SK-N-SH (cell line): ENCODE measurements at regions not wholly inside any gene's neighbourhood (a gene's known extent, or its start where the extent isn't known, plus 50 kb on each side); places are given as distances from the start of the nearest gene placed in this dataset.

ENCODE experiments used
- EP300 ChIP-seq, 2 experiments: IDR thresholded peaks; 2 replicates each; pipeline versions ENCODE4 v1.4.0 to v1.6.1; 2012; ENCODE audit warnings: borderline replicate concordance in 1 of 2, low read depth in 1 of 2, low read length in 1 of 2
- FOXM1 ChIP-seq: IDR thresholded peaks from 2 replicates; pipeline ENCODE4 v1.4.0; 2012; ENCODE audit warnings: low read depth, mild to moderate bottlenecking
- GATA2 ChIP-seq: sonication (generic); formaldehyde crosslinking; IDR thresholded peaks from 2 replicates; pipeline ENCODE4 v1.5.0; 2020; ENCODE audit warnings: mild to moderate bottlenecking, missing genetic modification reagents
- MEF2A ChIP-seq: IDR thresholded peaks from 2 replicates; pipeline ENCODE4 v1.4.0; 2012; ENCODE audit warnings: low read depth, borderline replicate concordance
- NFIC ChIP-seq: IDR thresholded peaks from 2 replicates; pipeline ENCODE4 v1.4.0; 2012; ENCODE audit warnings: borderline replicate concordance
- POLR2AphosphoS5 ChIP-seq: IDR thresholded peaks from 2 replicates; pipeline ENCODE4 v1.6.1; 2012; ENCODE audit warnings: low read depth, low read length
- RCOR1 ChIP-seq: fragments of 150-350 bp; IDR thresholded peaks from 2 replicates; pipeline ENCODE4 v1.6.1; 2017; ENCODE audit warnings: antibody characterized with exemption, low read length
- RFX5 ChIP-seq: IDR thresholded peaks from 2 replicates; pipeline ENCODE4 v1.6.1; 2012; ENCODE audit warnings: mild to moderate bottlenecking, improper control_type of control experiment, low read length
- SIN3A ChIP-seq: IDR thresholded peaks from 2 replicates; pipeline ENCODE4 v1.6.1; 2012; ENCODE audit warnings: low read depth, mild to moderate bottlenecking, low read length, moderate library complexity, borderline replicate concordance
- SMC3 ChIP-seq: IDR thresholded peaks from 2 replicates; pipeline ENCODE4 v1.6.1; 2012; ENCODE audit warnings: low read depth, low read length, improper control_type of control experiment
- TCF12 ChIP-seq: IDR thresholded peaks from 2 replicates; pipeline ENCODE4 v1.4.0; 2012
- YY1 ChIP-seq: IDR thresholded peaks from 2 replicates; pipeline ENCODE4 v1.4.0; 2012; ENCODE audit warnings: low read depth, mild to moderate bottlenecking
- TF ChIP-seq, protein P1 (sequence below): fragments of 200-600 bp; sonication (generic); IDR thresholded peaks from 2 replicates; pipeline ENCODE4 v1.6.1; 2017; ENCODE audit warnings: antibody characterized with exemption, mild to moderate bottlenecking, moderate library complexity
- TF ChIP-seq, protein P2 (sequence below): IDR thresholded peaks from 2 replicates; pipeline ENCODE4 v1.4.0; 2012; ENCODE audit warnings: low read depth, borderline replicate concordance

DNA sequence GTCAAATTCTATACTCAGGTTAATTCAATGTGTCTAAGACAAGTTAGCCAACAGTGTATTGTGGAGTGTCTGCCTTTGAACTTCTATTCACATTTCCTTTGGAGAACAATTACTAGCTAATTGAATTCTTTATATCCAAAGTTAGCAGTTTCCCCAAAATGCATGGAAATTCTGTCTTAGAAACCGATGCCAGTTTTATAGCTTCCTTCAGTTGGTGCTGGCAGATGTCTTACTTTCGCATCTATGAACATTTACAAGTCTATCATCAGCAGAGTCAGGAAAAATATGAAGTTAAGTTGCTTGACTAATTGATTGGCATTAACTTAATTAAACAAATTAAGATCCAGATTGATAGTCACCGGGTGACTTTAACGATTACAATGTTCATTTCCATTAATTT lies 527.6 kb upstream of the CDH18 start:
- no peak for TF ChIP-seq MEF2A
- no peak for TF ChIP-seq POLR2AphosphoS5
- TF ChIP-seq, protein P1, sequence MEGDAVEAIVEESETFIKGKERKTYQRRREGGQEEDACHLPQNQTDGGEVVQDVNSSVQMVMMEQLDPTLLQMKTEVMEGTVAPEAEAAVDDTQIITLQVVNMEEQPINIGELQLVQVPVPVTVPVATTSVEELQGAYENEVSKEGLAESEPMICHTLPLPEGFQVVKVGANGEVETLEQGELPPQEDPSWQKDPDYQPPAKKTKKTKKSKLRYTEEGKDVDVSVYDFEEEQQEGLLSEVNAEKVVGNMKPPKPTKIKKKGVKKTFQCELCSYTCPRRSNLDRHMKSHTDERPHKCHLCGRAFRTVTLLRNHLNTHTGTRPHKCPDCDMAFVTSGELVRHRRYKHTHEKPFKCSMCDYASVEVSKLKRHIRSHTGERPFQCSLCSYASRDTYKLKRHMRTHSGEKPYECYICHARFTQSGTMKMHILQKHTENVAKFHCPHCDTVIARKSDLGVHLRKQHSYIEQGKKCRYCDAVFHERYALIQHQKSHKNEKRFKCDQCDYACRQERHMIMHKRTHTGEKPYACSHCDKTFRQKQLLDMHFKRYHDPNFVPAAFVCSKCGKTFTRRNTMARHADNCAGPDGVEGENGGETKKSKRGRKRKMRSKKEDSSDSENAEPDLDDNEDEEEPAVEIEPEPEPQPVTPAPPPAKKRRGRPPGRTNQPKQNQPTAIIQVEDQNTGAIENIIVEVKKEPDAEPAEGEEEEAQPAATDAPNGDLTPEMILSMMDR: no peak
- no peak for TF ChIP-seq SMC3
- no peak for TF ChIP-seq NFIC
- no peak for TF ChIP-seq GATA2 (CRISPR knock-in tag)
- no peak for TF ChIP-seq EP300 (IDR thresholded peaks at IDR 0.05; ENCODE audit: borderline replicate concordance in 1 of 2, low read depth in 1 of 2, low read length in 1 of 2)
- TF ChIP-seq FOXM1: no peak
- no peak for TF ChIP-seq SIN3A
- TF ChIP-seq YY1: no peak
- no peak for TF ChIP-seq TCF12
- TF ChIP-seq, protein P2, sequence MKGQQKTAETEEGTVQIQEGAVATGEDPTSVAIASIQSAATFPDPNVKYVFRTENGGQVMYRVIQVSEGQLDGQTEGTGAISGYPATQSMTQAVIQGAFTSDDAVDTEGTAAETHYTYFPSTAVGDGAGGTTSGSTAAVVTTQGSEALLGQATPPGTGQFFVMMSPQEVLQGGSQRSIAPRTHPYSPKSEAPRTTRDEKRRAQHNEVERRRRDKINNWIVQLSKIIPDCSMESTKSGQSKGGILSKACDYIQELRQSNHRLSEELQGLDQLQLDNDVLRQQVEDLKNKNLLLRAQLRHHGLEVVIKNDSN: no peak
- no peak for TF ChIP-seq RCOR1
- no peak for TF ChIP-seq RFX5
